ENCODE measurements at regions not wholly inside any gene's neighbourhood (a gene's known extent, or its start where the extent isn't known, plus 50 kb on each side); places are given as distances from the start of the nearest gene placed in this dataset.

- DNase-seq = no peak
Measured at GRCh38 chr1:58312461-58312860, 234.1 kb downstream of the OMA1 start.

GRCh38 chr1:58310881-58311280, 235.6 kb downstream of the OMA1 start:
- no peak for DNase-seq

- no peak for DNase-seq
Measured at GRCh38 chr1:58310469-58310868, 236.1 kb downstream of the OMA1 start.

GRCh38 chr1:58308206-58308605, 238.3 kb downstream of the OMA1 start:
- DNase-seq = no peak

- DNase-seq = no peak
Measured at GRCh38 chr1:58307431-58307830, 239.1 kb downstream of the OMA1 start.

- no peak for DNase-seq
Measured at GRCh38 chr1:58305622-58306021, 240.9 kb downstream of the OMA1 start.

GRCh38 chr1:58304346-58304975, 242.1 kb downstream of the OMA1 start:
- no peak for DNase-seq

GRCh38 chr1:58303841-58304240, 242.7 kb downstream of the OMA1 start:
- DNase-seq = no peak

GRCh38 chr1:58293388-58293787, 253.1 kb downstream of the OMA1 start:
- DNase-seq = no peak

GRCh38 chr1:58290685-58291372, 255.7 kb downstream of the OMA1 start:
- peak; percentile 38 to 44 for DNase-seq

GRCh38 chr1:58288624-58289142, 257.8 kb downstream of the OMA1 start:
- DNase-seq = no peak

- no peak for DNase-seq
Measured at GRCh38 chr1:58287894-58288623, 258.5 kb downstream of the OMA1 start.

- DNase-seq = no peak
Measured at GRCh38 chr1:58284225-58284510, 262.4 kb downstream of the OMA1 start.

GRCh38 chr1:58283388-58284224, 262.9 kb downstream of the OMA1 start:
- no peak for DNase-seq

- DNase-seq = no peak
Measured at GRCh38 chr1:58282623-58283387, 263.7 kb downstream of the OMA1 start.

- no peak for DNase-seq
Measured at GRCh38 chr1:58266242-58266641, 280.3 kb downstream of the OMA1 start.

GRCh38 chr1:58264462-58264861, 282.1 kb downstream of the OMA1 start:
- no peak for DNase-seq

- no peak for DNase-seq
Measured at GRCh38 chr1:58262702-58263101, 283.8 kb downstream of the OMA1 start.

- DNase-seq = no peak
Measured at GRCh38 chr1:58258082-58258481, 288.4 kb downstream of the OMA1 start.

- no peak for DNase-seq
Measured at GRCh38 chr1:58257003-58257402, 289.5 kb downstream of the OMA1 start.

- no peak for DNase-seq
Measured at GRCh38 chr1:58256546-58256945, 290.0 kb downstream of the OMA1 start.
